GM20000 (cell line): ENCODE measurements at regions not wholly inside any gene's neighbourhood (a gene's known extent, or its start where the extent isn't known, plus 50 kb on each side); places are given as distances from the start of the nearest gene placed in this dataset.

Experiments used
- DNase-seq: peaks from one replicate; pipeline ENCODE4 v3.0.0; 2012; ENCODE audit warnings: low spot score
- CTCF ChIP-seq: IDR thresholded peaks from 2 replicates; pipeline ENCODE4 v1.5.1; 2012; ENCODE audit warnings: mild to moderate bottlenecking, control low read depth; ENCODE audit errors: extremely low read depth, missing control alignments

GRCh38 chr10:121171825-121172787, 320.9 kb downstream of the WDR11 start:
- no peak for DNase-seq
- no peak for TF ChIP-seq CTCF

GRCh38 chr10:121179006-121179405, 327.8 kb downstream of the WDR11 start:
- no peak for TF ChIP-seq CTCF
- DNase-seq = no peak

- no peak for TF ChIP-seq CTCF
- no peak for DNase-seq
Measured at GRCh38 chr10:121182219-121182618, 331.1 kb downstream of the WDR11 start.

GRCh38 chr10:121183236-121183635, 332.1 kb downstream of the WDR11 start:
- no peak for TF ChIP-seq CTCF
- DNase-seq = no peak

- DNase-seq = no peak
Measured at GRCh38 chr10:121183707-121184106, 332.5 kb downstream of the WDR11 start.

GRCh38 chr10:121185816-121186455, 334.8 kb downstream of the WDR11 start:
- no peak for TF ChIP-seq CTCF
- DNase-seq = no peak

More at GRCh38 chr10:121183707-121184106, 332.5 kb downstream of the WDR11 start:
- no peak for TF ChIP-seq CTCF

GRCh38 chr10:121187391-121187790, 336.2 kb downstream of the WDR11 start:
- no peak for DNase-seq
- no peak for TF ChIP-seq CTCF
